ENCODE measurements at regions not wholly inside any gene's neighbourhood (a gene's known extent, or its start where the extent isn't known, plus 50 kb on each side); places are given as distances from the start of the nearest gene placed in this dataset.
A peak's percentile ranks its signal among the peaks of the same experiment; 100 is the strongest.

- FAIRE-seq = no peak
- no peak overlapping the region for H3K4me3 ChIP-seq (ENCODE audit: low read depth, low read length)
- TF ChIP-seq CTCF (IDR thresholded peaks at IDR 0.05; ENCODE audit: insufficient read depth, low read length, severe bottlenecking) = no peak
Observed at GRCh38 chr15:94943888-94944287, 712.5 kb downstream of the MCTP2 start.

GRCh38 chr15:94951538-94951937 is 720.2 kb downstream of the MCTP2 start:
- no peak for TF ChIP-seq CTCF (IDR thresholded peaks at IDR 0.05; ENCODE audit: insufficient read depth, low read length, severe bottlenecking)
- no peaks in the 10 kb centered on the region for H3K36me3 ChIP-seq (ENCODE audit: control insufficient read depth, insufficient read depth, low read length)
- H3K27me3 ChIP-seq (ENCODE audit: control insufficient read depth, insufficient read depth, low read length) = no peaks in the 10 kb centered on the region
- FAIRE-seq (no peak), DNase-seq (ENCODE audit: low read depth) (no peak)
- H3K4me3 ChIP-seq (ENCODE audit: low read depth, low read length) = no peak overlapping the region

More at GRCh38 chr15:94943888-94944287, 712.5 kb downstream of the MCTP2 start:
- H3K36me3 ChIP-seq (ENCODE audit: control insufficient read depth, insufficient read depth, low read length) = no peaks in the 10 kb centered on the region
- no peaks in the 10 kb centered on the region for H3K27me3 ChIP-seq (ENCODE audit: control insufficient read depth, insufficient read depth, low read length)
- DNase-seq (ENCODE audit: low read depth) = no peak

GRCh38 chr15:94963953-94964352 is 732.6 kb downstream of the MCTP2 start:
- DNase-seq (ENCODE audit: low read depth) = no peak
- no peak for TF ChIP-seq CTCF (IDR thresholded peaks at IDR 0.05; ENCODE audit: insufficient read depth, low read length, severe bottlenecking)
- FAIRE-seq = no peak

GRCh38 chr15:94965593-94965992 is 734.2 kb downstream of the MCTP2 start:
- FAIRE-seq (no peak), DNase-seq (ENCODE audit: low read depth) (peak; percentile 14)
- no peak for TF ChIP-seq CTCF (IDR thresholded peaks at IDR 0.05; ENCODE audit: insufficient read depth, low read length, severe bottlenecking)
- Histone ChIP-seq H3K27me3 (ENCODE audit: control insufficient read depth, insufficient read depth, low read length) (no peaks in the 10 kb centered on the region), H3K36me3 (ENCODE audit: control insufficient read depth, insufficient read depth, low read length) (no peaks in the 10 kb centered on the region), H3K4me3 (ENCODE audit: low read depth, low read length) (no peak overlapping the region)

More at GRCh38 chr15:94963953-94964352, 732.6 kb downstream of the MCTP2 start:
- H3K36me3 ChIP-seq (ENCODE audit: control insufficient read depth, insufficient read depth, low read length) = no peaks in the 10 kb centered on the region
- no peaks in the 10 kb centered on the region for H3K27me3 ChIP-seq (ENCODE audit: control insufficient read depth, insufficient read depth, low read length)
- no peak overlapping the region for H3K4me3 ChIP-seq (ENCODE audit: low read depth, low read length)

- no peaks in the 10 kb centered on the region for H3K36me3 ChIP-seq (ENCODE audit: control insufficient read depth, insufficient read depth, low read length)
- no peak overlapping the region for H3K4me3 ChIP-seq (ENCODE audit: low read depth, low read length)
- no peak for TF ChIP-seq CTCF (IDR thresholded peaks at IDR 0.05; ENCODE audit: insufficient read depth, low read length, severe bottlenecking)
- H3K27me3 ChIP-seq (ENCODE audit: control insufficient read depth, insufficient read depth, low read length) = no peaks in the 10 kb centered on the region
- FAIRE-seq = no peak
- no peak for DNase-seq (ENCODE audit: low read depth)
Observed at GRCh38 chr15:94968133-94968532, 736.8 kb downstream of the MCTP2 start.

GRCh38 chr15:94970096-94970495 is 738.7 kb downstream of the MCTP2 start:
- Histone ChIP-seq H3K27me3 (ENCODE audit: control insufficient read depth, insufficient read depth, low read length) (no peaks in the 10 kb centered on the region), H3K36me3 (ENCODE audit: control insufficient read depth, insufficient read depth, low read length) (no peaks in the 10 kb centered on the region), H3K4me3 (ENCODE audit: low read depth, low read length) (no peak overlapping the region)
- DNase-seq (ENCODE audit: low read depth) (peak; percentile 7), FAIRE-seq (no peak)
- TF ChIP-seq CTCF (IDR thresholded peaks at IDR 0.05; ENCODE audit: insufficient read depth, low read length, severe bottlenecking) = no peak
